ENCODE measurements at regions not wholly inside any gene's neighbourhood (a gene's known extent, or its start where the extent isn't known, plus 50 kb on each side); places are given as distances from the start of the nearest gene placed in this dataset.

DNA sequence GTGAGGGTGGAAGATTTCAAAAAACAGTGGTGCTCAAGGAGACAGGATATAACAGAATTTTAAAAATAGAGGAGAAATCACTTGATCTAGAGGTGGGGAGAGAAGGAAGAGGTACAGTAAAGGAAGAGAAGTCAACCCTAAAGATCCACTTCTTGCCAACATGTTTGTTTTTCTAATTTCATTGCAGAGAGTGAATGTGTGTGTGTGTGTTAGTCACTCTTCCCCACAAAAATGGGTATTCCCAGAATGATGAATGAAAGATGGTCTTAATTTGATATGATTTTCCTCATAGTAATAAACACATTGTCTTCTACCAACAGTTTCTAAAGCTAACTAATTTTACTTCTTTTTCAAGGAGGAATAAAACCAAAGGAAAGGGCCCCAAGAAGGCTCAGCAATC lies 74.2 kb upstream of the NGF start:
- TF ChIP-seq POLR2A (IDR thresholded peaks at IDR 0.05) = no peak
- TF ChIP-seq, protein P1, sequence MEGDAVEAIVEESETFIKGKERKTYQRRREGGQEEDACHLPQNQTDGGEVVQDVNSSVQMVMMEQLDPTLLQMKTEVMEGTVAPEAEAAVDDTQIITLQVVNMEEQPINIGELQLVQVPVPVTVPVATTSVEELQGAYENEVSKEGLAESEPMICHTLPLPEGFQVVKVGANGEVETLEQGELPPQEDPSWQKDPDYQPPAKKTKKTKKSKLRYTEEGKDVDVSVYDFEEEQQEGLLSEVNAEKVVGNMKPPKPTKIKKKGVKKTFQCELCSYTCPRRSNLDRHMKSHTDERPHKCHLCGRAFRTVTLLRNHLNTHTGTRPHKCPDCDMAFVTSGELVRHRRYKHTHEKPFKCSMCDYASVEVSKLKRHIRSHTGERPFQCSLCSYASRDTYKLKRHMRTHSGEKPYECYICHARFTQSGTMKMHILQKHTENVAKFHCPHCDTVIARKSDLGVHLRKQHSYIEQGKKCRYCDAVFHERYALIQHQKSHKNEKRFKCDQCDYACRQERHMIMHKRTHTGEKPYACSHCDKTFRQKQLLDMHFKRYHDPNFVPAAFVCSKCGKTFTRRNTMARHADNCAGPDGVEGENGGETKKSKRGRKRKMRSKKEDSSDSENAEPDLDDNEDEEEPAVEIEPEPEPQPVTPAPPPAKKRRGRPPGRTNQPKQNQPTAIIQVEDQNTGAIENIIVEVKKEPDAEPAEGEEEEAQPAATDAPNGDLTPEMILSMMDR (IDR thresholded peaks at IDR 0.05) = no peak
